ENCODE measurements at regions not wholly inside any gene's neighbourhood (a gene's known extent, or its start where the extent isn't known, plus 50 kb on each side); places are given as distances from the start of the nearest gene placed in this dataset.

- no peak for TF ChIP-seq CTCF (optimal IDR thresholded peaks at IDR 0.05 in 1 of 3, IDR thresholded peaks at IDR 0.05 in 1 of 3, conservative IDR thresholded peaks at IDR 0.05 in 1 of 3; ENCODE audit: extremely low read depth in 1 of 3, insufficient read depth in 2 of 3, low read length in 3 of 3)
- TF ChIP-seq EZH2 (IDR thresholded peaks at IDR 0.05; ENCODE audit: low read length): no peak
These were observed 64.9 kb downstream of the PTTG1 start for GRCh38 chr5:160486573-160486972.

Data from keratinocyte (primary cell).